Germinal center (tissue), 1 donor: ENCODE measurements at regions not wholly inside any gene's neighbourhood (a gene's known extent, or its start where the extent isn't known, plus 50 kb on each side); places are given as distances from the start of the nearest gene placed in this dataset.
"Not testable (repeated sequence)": the region's sequence is repeated elsewhere in the genome, so short reads cannot be mapped to it uniquely, and the experiment has no call there.

ENCODE experiments used
- DNase-seq: peaks from one replicate; pipeline ENCODE4 v3.0.0; 2012; ENCODE audit warnings: mixed read lengths, low spot score

DNA sequence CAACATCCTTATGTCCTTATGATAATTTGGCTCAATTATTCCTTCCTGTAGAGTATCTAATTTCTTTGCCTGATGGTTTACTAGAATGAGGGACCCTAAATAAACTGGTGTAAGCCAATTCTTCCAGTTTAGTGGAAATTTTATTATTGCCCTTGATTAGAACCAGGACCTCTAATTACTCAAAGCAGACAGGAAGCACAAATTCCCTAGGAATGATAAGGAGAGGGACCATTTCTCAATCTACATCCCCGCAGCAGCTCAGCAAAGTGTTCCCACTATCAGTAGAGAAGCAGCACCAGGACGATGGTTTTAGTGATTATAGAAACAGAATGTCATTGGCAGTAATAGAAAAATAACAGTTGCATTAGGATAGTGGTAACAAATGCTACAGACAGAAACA lies 97.1 kb downstream of the PLPPR4 start:
- no peak for DNase-seq

DNA sequence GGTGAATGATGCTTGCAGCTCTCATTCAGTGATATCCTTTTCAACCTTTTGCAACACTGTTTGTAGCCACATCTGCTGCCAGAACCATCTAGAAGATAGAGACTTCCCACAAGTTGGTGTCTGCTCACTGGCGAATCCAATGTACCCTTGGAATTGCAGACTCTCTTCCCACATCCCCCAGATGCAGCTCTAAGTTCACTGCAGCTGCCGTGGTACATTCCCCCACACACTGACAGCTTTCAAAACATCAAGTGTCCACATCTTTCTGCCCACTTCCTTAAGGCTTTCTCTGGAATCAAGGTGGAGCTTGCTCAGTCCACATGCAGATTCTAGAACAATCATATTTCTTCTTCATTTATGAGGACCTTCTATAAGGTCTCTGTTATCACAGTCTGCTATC lies 99.2 kb downstream of the PLPPR4 start:
- DNase-seq, result no peak

DNA sequence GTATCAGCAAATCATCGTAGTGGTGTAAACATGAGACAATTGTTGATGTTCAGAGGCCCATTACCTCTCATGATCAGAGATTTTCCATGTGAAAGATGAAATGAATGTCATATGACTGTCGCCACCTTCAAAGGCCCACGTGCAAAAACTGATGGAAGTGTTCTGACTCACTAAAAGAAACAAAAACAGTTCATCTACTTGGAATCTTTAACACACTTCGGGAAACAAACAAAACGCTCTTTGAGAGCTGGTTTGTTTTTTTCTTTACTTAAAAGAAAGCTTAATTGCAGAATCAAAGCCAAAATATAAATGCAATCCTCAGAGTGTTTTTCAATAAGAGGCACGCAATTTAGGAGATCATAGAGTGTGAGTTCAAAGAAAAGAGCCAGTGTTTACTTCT lies 100.8 kb downstream of the PLPPR4 start:
- DNase-seq, result no peak

DNA sequence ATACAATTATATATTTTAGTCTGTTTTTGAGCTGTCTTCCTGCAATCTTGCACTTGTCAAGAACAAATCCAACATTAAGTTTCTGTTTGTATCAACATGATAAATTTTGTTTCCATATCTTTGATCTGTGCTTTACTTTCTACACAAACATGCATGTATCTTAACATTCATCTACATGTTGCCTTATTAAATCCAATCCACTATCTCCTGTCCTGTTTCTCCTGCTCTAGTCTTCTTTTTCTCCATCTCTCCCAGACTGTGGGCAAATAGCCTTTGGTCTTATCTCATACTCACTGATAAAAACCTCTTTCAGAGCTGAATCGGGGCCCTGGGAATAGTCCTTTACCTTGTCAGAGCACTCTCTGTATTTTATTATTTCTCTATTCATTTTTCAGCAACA lies 101.3 kb downstream of the PLPPR4 start:
- DNase-seq, result no peak

DNA sequence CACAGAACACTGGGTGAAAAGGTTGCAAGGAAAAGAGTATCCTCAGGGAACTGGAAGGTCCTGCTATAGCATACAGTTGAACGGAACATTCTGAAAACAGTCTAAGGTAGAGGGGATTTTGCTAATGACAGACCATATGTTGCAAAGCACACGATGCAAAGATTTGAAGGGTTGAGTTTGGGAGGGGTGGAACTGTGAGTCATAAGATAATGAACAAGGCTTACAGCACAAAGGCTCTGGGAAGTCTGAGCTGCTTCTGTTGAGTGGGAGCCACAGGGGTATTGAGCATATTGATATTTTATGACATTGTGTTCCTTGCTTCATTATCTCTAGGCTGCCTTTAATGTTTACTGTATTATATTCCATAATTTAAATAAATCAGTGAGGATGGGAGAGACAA lies 104.9 kb downstream of the PLPPR4 start:
- DNase-seq, result no peak

DNA sequence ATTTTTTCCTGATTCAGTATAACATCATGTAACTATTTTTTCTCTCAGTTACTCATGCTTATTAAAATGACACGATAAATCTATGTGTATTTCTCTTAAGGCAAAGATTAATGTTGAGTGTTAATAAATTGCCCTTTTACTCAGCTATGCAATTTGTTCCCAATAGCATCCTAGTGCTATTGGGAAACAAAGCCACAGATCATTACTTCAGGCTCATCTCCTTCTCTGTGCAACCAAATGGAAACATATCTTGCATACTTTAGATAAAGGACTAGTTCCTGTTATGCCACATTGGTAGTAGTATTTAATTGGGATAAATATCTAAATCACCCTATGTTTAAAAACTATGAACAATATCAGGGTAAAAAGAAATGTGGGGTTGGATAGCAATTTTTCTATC lies 106.2 kb downstream of the PLPPR4 start:
- DNase-seq, result no peak

DNA sequence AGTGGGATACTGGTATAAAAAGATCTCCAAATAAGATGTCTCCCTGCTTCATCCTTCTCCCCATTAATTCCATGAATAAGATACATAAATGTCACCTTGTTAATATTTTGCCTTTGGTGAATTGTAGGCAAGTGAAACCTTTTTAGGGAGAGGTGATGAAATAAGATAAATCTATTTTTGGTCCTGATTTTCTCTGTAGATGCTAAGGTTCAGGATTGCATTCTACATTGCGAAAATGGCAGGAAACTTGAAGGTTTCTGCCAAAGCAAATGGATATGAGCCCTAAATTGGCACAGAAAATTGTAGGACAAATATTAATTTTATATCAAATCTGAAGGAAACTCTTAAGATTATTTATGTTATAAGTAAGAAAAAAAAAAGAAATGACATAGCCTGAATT lies 107.1 kb downstream of the PLPPR4 start:
- DNase-seq, result no peak

DNA sequence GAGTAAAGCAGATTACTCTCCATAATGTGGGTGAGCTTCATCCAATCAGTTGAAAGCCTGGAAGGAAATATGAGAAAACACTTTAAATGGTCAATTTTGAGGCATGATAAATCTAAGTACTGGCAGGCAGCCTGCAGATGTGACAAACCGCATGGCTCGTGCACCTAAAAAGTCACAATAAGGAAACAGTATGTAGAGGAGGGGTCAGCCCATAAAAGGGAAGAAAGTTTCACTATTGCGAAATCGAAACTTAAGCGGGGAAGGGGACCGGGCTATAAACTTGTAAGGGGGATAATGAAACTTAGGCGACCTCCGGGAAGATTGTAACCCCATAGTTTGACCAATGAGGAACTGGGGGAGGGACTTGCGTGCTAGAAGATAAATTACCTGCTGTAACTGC lies 109.8 kb downstream of the PLPPR4 start:
- no peak for DNase-seq

DNA sequence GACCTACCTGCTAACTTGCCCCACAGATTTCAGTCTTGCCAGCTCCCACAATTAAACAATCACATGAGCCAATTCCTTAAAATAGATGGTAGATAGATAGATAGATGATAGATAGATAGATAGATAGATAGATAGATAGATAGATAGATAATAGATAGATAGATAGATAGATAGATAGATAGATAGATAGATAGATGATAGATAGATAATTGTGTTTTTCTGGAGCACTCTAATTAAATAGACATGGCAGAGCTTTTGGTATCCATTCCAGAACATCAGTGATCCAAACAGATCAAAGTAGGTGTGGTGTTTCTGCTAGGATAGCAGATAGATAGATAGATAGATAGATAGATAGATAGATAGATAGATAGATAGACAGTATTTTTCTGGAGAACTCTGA lies 110.4 kb downstream of the PLPPR4 start:
- DNase-seq, result not testable (repeated sequence)

DNA sequence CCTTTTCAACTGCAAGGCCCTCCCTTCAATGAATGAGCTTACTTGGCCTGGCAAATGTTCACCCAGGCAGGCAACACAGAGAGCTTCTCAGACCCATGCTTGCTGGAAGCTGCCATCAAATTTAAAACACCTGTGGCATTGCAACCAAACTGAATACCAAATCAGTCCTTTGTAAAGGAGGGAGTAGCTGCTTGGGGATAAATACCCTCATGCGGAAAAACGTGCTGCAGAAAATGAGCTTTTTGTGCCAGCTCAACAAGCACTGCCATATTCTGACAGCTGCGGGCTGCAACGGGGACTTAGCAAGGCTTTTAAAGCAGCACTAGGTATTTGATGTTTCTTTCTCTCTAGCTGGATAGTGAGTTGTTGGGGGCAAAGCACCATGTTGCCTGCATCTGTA lies 119.7 kb downstream of the PLPPR4 start:
- DNase-seq, result no peak

DNA sequence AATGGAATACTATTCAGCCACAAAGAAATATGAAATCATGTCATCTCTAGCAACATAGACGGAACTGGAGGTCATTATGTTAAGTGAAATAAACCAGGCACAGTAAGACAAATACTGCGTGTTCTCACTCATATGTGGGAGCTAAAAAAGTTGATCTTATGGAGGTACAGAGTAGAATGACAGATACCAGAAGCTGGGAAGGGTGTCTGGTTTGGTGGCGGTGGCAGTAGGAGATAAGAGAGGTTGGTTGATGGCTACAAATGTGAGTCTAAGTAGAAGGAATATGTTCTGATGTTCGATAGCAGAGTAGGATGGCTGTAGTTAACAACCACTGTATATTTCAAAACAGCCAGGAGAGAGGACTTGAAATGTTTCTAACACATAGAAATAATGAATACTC lies 121.6 kb downstream of the PLPPR4 start:
- DNase-seq, result no peak

DNA sequence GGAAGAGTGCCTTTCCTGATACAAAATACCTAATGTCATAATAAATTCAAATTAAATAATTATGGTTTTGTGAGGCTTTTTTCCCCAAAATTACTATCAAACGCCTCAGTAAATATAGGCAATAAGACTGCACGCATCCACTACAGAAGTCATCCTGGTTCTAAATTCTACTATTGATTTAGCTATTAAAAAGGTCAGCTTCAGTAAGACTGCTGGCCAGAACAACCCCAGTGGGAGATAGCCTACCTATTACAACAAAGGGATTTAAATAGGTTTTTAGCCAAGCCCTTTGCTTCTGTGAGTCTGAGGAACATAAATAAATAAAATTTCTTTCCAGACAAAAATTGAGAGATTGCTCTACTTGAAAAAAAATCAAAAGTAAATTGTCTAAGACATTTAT lies 132.1 kb downstream of the PLPPR4 start:
- no peak for DNase-seq

DNA sequence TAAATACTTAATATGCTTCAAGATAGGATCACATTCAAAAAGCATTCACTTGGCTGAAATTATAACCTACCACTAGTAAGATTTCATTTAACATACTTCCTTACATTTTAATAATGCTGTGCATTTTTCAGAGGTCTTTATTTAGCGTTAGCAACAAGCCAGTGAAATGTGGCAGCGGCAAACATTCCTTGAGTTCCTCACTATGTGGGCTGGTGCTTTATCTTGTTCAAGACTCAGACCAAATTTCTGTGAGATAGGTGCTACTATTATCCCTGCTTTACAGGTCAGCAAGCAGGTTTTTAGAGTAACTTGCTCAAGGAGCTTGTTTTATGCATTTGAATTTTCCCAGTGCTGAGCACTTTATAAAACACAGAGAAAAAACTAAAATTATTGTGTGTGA lies 132.7 kb downstream of the PLPPR4 start:
- no peak for DNase-seq

DNA sequence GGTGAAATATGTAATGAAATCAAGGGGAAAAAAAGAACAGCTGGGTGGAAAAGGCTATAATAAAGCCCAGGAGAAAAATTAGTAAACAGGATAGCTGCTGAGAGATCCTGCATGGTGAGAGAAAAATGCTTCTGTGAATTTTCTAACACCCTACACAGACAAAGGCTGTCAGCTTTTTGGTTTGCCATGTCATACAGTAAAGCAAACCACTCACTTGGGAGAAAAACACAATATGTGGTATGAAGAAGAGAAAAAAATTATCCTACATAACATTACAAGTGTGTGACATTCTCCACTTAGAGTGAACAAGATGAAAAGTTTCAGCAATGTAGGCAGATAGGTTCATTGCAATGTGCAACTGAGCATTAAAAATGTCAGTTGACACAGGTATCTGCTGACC lies 133.6 kb downstream of the PLPPR4 start:
- no peak for DNase-seq

DNA sequence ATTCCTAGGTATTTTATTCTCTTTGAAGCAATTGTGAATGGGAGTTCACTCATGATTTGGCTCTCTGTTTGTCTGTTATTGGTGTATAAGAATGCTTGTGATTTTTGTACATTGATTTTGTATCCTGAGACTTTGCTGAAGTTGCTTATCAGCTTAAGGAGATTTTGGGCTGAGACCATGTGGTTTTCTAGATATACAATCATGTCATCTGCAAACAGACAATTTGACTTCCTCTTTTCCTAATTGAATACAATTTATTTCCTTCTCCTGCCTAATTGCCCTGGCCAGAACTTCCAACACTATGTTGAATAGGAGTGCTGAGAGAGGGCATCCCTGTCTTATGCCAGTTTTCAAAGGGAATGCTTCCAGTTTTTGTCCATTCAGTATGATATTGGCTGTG lies 137.3 kb downstream of the PLPPR4 start:
- DNase-seq, result not testable (repeated sequence)

DNA sequence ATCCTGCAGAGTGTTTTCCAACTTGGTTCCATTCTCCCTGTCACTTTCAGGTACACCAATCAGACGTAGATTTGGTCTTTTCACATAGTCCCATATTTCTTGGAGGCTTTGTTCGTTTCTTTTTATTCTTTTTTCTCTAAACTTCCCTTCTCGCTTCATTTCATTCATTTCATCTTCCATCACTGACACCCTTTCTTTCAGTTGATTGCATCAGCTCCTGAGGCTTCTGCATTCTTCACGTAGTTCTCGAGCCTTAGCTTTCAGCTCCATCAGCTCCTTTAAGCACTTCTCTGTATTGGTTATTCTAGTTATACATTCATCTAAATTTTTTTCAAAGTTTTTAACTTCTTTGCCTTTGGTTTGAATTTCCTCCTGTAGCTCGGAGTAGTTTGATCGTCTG lies 140.1 kb downstream of the PLPPR4 start:
- not testable (repeated sequence) for DNase-seq

DNA sequence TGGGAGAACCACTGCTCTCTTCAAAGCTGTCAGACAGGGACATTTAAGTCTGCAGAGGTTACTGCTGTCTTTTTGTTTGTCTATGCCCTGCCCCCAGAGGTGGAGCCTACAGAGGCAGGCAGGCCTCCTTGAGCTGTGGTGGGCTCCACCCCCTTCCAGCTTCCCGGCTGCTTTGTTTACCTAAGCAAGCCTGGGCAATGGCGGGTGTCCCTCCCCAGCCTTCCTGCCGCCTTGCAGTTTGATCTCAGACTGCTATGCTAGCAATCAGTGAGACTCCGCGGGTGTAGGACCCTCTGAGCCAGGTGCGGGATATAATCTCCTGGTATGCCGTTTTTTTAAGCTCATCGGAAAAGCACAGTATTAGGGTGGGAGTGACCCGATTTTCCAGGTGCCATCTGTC lies 141.0 kb downstream of the PLPPR4 start:
- DNase-seq, result not testable (repeated sequence)

DNA sequence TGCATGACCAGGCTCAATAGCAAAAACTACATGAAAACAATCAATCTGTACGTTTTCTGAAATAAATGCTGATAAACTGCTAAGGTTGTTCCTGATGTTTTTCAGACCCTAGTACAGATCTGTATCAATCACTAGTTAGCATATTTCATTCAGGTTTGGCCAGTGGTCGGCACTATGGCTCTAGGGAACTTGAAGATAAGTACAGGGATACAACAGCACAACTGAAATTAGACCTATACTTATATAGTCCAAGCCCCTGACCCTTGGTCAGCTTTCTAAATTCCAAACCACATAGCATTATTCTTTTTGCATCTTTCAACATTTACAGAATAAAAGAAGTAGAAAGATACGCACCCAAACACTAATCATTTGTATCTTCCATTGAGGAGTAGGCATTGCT lies 142.7 kb downstream of the PLPPR4 start:
- no peak for DNase-seq

DNA sequence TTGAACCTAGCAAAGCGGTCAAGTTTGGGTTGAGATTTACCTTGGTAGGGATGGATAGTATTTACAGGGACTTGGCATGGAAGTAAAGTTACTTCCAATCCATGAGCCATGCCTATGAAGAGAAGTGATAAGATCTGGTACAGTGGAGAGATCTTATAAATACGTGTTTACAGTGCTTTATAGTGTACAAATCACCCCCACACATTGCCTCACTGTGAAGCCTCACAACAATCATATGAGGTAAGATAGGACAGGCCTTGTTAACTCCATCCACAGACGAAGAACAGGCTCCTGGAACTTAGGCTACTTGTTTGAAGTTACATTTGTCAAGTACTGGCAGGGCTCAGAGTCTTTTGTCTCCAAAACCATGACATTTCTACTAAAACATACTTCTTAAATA lies 159.8 kb downstream of the PLPPR4 start:
- no peak for DNase-seq

DNA sequence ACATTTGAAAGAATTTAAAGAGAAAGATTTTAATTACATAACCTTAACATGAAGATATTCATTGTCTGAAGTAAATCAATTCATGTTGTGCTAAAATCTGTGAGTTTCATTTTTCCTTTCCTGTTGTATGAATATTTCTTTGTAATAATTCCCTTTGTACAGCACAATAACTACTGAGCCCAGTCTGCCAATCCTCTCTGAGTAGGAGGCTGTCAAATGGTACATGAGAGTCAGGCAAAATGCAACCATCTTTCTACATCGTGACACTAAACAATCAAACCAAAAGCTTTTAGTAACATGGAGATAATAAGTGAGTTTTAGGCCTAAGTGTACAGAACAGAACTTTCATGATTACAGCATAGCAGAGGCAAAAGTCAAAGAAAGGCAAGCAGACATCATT lies 165.5 kb downstream of the PLPPR4 start:
- DNase-seq, result no peak

DNA sequence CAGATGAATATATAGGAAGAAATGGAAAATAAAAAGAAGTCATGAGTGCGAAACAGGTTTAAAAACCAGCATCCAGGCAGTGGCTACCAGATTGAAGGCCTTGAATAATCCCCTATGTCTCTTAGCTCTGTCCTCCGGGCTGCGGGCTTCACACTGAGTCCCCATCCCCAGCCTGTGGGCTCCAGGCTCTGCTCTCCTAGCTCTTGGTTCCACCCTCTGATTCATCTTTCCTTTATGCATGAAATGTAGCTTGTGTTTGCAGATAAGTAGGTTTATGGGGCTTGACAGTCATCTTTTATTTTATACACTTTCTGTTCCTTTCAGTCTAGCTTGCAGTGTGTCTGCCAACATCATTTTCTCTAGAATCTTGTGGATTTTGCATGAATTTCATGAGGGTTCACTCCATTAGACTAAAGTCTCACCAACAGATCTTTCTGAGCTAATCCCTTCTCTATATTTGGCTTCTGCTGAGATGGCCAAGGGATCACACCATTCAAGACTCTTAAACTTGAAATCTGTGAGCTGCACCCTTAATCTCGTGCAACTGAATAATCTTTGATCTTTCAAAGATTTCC lies 174.5 kb downstream of the PLPPR4 start:
- no peak for DNase-seq

DNA sequence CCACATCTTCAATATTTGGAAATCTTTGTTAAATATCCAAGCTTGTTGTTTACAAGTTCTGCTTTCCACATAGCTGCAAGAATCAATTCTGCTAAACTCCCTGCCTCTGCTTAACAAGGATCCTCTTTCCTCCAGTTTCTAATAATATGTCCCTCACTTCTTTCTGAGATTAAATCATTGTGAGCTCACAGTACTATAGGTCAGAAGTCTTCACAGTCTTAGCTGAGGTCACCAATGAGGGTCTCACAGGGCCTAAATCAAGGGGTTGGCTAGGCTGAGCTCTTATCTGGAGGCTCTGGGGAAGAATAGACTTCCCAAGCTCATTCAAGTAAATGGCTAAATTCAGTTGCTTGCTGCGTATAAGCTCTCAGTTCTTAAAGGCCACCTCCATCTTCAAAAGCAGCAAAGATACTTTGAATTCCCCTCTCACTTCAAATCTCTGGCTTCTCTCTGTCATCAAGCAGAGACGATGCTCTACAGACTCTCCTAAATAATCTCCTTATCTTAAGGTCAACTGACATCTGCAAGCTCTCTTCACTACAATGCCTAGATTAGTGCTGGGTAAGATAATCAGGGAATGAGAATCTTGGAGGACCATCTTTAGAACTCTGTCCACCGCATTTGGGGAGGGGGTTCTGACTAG lies 175.3 kb downstream of the PLPPR4 start:
- DNase-seq, result no peak

DNA sequence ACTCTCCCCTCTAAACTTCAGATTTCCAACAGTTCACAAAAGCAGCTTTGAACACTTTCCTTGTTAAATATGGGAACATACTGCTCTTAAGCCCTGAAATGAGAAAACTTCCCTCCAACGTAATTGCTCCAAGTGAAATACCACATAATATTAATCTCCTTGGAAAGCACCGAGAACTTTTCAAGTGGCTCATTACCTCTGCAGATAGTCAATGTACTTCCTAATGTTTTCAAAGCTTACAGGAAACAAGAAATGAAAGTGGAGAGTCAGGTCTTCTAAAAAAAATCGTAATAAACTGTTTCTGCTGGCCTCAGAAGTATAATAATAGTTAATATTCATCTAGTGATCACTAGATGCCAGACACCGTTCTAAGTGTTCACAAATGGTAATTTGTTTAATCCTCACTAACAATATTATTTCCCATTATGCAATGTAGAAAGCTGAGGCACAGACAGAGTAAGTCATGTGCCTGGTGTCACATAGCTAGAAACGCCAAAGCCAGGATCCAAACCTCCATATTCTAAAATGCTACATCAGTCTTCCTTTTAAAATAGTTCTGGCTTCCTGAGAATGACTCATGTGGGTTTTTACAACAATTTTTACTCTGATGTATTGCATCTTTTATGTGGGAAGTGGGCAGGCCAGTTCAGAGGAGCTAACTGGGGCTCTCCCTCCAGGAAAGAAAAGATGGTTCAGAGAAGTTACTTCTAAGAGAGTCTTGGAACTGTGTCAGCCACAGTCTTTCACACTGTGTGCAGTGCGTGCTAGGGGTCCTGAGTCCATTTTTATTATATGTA lies 177.2 kb downstream of the PLPPR4 start:
- DNase-seq, result no peak
